Gastroesophageal sphincter (tissue), 4 donors: ENCODE measurements at regions not wholly inside any gene's neighbourhood (a gene's known extent, or its start where the extent isn't known, plus 50 kb on each side); places are given as distances from the start of the nearest gene placed in this dataset.

Experiments
- ATAC-seq: fragments of 150-250 bp; one replicate; pipeline ENCODE4 v1.9.1; 2016; ENCODE audit warnings: mild to moderate bottlenecking, moderate library complexity
- H3K27ac ChIP-seq, 4 donors: fragments of 200-600 bp; sonication (generic) in 3 of 4; 1 replicate in 3 of 4; 2 replicates in 1 of 4; pipeline ENCODE4 v1.5.1; 2016 to 2019
- H3K27me3 ChIP-seq: fragments of 200-600 bp; sonication (generic); one replicate; pipeline ENCODE4 v1.5.1; 2019
- H3K36me3 ChIP-seq, 2 donors: fragments of 200-600 bp; sonication (generic); one replicate each; pipeline ENCODE4 v1.5.1; 2019; ENCODE audit warnings: control low read depth in 1 of 2
- H3K4me1 ChIP-seq, 3 donors: fragments of 200-600 bp; sonication (generic); 1 replicate in 2 of 3; 2 replicates in 1 of 3; pipeline ENCODE4 v1.5.1; 2016 to 2019; ENCODE audit warnings: control low read depth in 2 of 3
- H3K4me3 ChIP-seq, 2 donors: fragments of 200-600 bp; sonication (generic); one replicate each; pipeline ENCODE4 v1.5.1; 2019; ENCODE audit warnings: mild to moderate bottlenecking in 1 of 2, moderate library complexity in 1 of 2
- H3K9me3 ChIP-seq, 3 donors: fragments of 200-600 bp; sonication (generic); one replicate each; pipeline ENCODE4 v1.5.1; 2017 to 2019; ENCODE audit warnings: control low read depth in 2 of 3
- EP300 ChIP-seq: sonication (generic); formaldehyde crosslinking; IDR thresholded peaks from one replicate; pipeline ENCODE4 v1.6.1; 2017; ENCODE audit warnings: antibody characterized with exemption, mild to moderate bottlenecking
- POLR2A ChIP-seq, 2 donors: fragments of 450-650 bp; IDR thresholded peaks; one replicate each; pipeline ENCODE4 v1.6.1; 2017; ENCODE audit warnings: antibody characterized with exemption in 2 of 2, mild to moderate bottlenecking in 2 of 2, moderate library complexity in 1 of 2
- POLR2AphosphoS5 ChIP-seq: sonication (generic); formaldehyde crosslinking; IDR thresholded peaks from one replicate; pipeline ENCODE4 v1.6.1; 2017; ENCODE audit warnings: antibody characterized with exemption
- WGBS, 2 donors: methylation state at CpG; one replicate each; pipeline ENCODE4 v1.1.5; 2018; ENCODE audit warnings: low coverage in 1 of 2; 5-methylcytosine and 5-hydroxymethylcytosine counted together
- TF ChIP-seq, protein P1 (sequence below), 4 experiments: fragments of 200-600 bp in 2 of 4; fragments of 450-650 bp in 2 of 4; sonication (generic) in 1 of 4; IDR thresholded peaks; one replicate each; pipeline ENCODE4 v1.5.1; 2017 to 2019; ENCODE audit warnings: antibody characterized with exemption in 4 of 4, mild to moderate bottlenecking in 2 of 4, moderate library complexity in 2 of 4

- H3K4me3 ChIP-seq = no peak overlapping the region
- ATAC-seq = no peak
- 83 to 95% methylated on average over 2 to 3 of the region's 4 CpGs for WGBS, 2 donors
Observed at GRCh38 chr20:53853111-53853713, 217.2 kb downstream of the BCAS1 start.

DNA sequence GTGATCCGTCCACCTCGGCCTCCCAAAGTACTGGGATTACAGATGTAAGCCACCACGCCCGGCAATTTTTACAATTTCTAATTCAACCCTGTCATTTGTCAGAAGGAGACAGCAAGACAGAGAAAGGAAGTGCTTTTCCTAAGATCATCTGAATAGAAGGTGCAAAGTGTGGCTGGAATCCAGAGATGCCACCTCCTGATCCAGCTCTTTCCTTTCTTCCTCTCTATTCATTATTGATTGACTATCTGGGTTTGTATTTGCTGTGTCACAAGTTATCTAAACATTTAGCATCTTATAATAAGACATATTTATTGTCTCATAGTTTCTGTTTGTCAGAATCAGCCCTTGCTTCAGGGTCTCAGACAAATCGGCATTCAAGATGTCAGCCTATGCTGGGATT, 217.7 kb downstream of the BCAS1 start:
- TF ChIP-seq EP300 (no peak), POLR2AphosphoS5 (no peak), POLR2A (IDR thresholded peaks at IDR 0.05) (no peak)
- TF ChIP-seq, protein P1, sequence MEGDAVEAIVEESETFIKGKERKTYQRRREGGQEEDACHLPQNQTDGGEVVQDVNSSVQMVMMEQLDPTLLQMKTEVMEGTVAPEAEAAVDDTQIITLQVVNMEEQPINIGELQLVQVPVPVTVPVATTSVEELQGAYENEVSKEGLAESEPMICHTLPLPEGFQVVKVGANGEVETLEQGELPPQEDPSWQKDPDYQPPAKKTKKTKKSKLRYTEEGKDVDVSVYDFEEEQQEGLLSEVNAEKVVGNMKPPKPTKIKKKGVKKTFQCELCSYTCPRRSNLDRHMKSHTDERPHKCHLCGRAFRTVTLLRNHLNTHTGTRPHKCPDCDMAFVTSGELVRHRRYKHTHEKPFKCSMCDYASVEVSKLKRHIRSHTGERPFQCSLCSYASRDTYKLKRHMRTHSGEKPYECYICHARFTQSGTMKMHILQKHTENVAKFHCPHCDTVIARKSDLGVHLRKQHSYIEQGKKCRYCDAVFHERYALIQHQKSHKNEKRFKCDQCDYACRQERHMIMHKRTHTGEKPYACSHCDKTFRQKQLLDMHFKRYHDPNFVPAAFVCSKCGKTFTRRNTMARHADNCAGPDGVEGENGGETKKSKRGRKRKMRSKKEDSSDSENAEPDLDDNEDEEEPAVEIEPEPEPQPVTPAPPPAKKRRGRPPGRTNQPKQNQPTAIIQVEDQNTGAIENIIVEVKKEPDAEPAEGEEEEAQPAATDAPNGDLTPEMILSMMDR (IDR thresholded peaks at IDR 0.05) = no peak
- H3K4me3 ChIP-seq = no peak overlapping the region
- no peak overlapping the region for H3K27ac ChIP-seq
- H3K36me3 ChIP-seq = no peaks in the 10 kb centered on the region
- H3K9me3 ChIP-seq = no peaks in the 10 kb centered on the region
- peaks cover 0 to 2% (median 2%) of the 10 kb centered on the region in 3 donors for H3K4me1 ChIP-seq
- WGBS, 2 donors = 89 to 100% methylated on average over 1 of the region's 5 CpGs
- H3K27me3 ChIP-seq = no peaks in the 10 kb centered on the region
- no peak for ATAC-seq

More at GRCh38 chr20:53853111-53853713, 217.2 kb downstream of the BCAS1 start:
- Histone ChIP-seq H3K27ac (no peak overlapping the region), H3K9me3 (no peaks in the 10 kb centered on the region), H3K27me3 (no peaks in the 10 kb centered on the region), H3K4me1 (peaks cover 0 to 7% (median 4%) of the 10 kb centered on the region in 3 donors), H3K36me3 (no peaks in the 10 kb centered on the region)
- no peak for TF ChIP-seq POLR2AphosphoS5
- TF ChIP-seq, protein P1 (IDR thresholded peaks at IDR 0.05) = no peak
- no peak for TF ChIP-seq EP300
- TF ChIP-seq POLR2A (IDR thresholded peaks at IDR 0.05) = no peak

GRCh38 chr20:53852014-53852413, 218.4 kb downstream of the BCAS1 start:
- H3K36me3 ChIP-seq = no peaks in the 10 kb centered on the region
- ATAC-seq = no peak
- WGBS, 2 donors = 18 to 44% methylated on average over 2 to 3 of the region's 3 CpGs
- H3K9me3 ChIP-seq = no peaks in the 10 kb centered on the region
- H3K4me1 ChIP-seq = no peaks in the 10 kb centered on the region
- H3K4me3 ChIP-seq = no peak overlapping the region
- H3K27ac ChIP-seq = no peak overlapping the region
- no peak for TF ChIP-seq POLR2AphosphoS5
- no peak for TF ChIP-seq EP300
- no peak for TF ChIP-seq POLR2A (IDR thresholded peaks at IDR 0.05)
- TF ChIP-seq, protein P1 (IDR thresholded peaks at IDR 0.05) = no peak
- no peaks in the 10 kb centered on the region for H3K27me3 ChIP-seq

- ATAC-seq = no peak
- no peaks in the 10 kb centered on the region for H3K36me3 ChIP-seq
- H3K4me1 ChIP-seq = no peaks in the 10 kb centered on the region
- H3K4me3 ChIP-seq = no peak overlapping the region
- WGBS, 2 donors = 56 to 88% methylated on average over 3 of the region's 3 CpGs
- TF ChIP-seq, protein P1 (IDR thresholded peaks at IDR 0.05) = no peak
- TF ChIP-seq POLR2A (IDR thresholded peaks at IDR 0.05) = no peak
- TF ChIP-seq EP300 = no peak
- H3K27me3 ChIP-seq = no peaks in the 10 kb centered on the region
- no peaks in the 10 kb centered on the region for H3K9me3 ChIP-seq
- no peak overlapping the region for H3K27ac ChIP-seq
Observed at GRCh38 chr20:53850319-53850718, 220.1 kb downstream of the BCAS1 start.

- Histone ChIP-seq H3K36me3 (no peaks in the 10 kb centered on the region), H3K4me1 (no peaks in the 10 kb centered on the region), H3K4me3 (no peak overlapping the region), H3K9me3 (no peaks in the 10 kb centered on the region), H3K27ac (no peak overlapping the region), H3K27me3 (no peaks in the 10 kb centered on the region)
- 93 to 98% methylated on average over 6 to 11 of the region's 12 CpGs for WGBS, 2 donors
- no peak for ATAC-seq
- TF ChIP-seq POLR2AphosphoS5 = no peak
- TF ChIP-seq, protein P1 (IDR thresholded peaks at IDR 0.05) = no peak
- no peak for TF ChIP-seq EP300
- TF ChIP-seq POLR2A (IDR thresholded peaks at IDR 0.05) = no peak
Observed at GRCh38 chr20:53849471-53850059, 220.8 kb downstream of the BCAS1 start.
